Body of pancreas (tissue), 4 donors: ENCODE measurements at regions not wholly inside any gene's neighbourhood (a gene's known extent, or its start where the extent isn't known, plus 50 kb on each side); places are given as distances from the start of the nearest gene placed in this dataset.
A peak's percentile ranks its signal among the peaks of the same experiment; 100 is the strongest.
"Not testable (repeated sequence)": the region's sequence is repeated elsewhere in the genome, so short reads cannot be mapped to it uniquely, and the experiment has no call there.

Experiments
- ATAC-seq: fragments of 150-250 bp; one replicate; pipeline ENCODE4 v1.9.1; 2016
- DNase-seq, 4 donors: peaks; one replicate each; pipeline ENCODE4 v3.0.0-alpha.2; 2019
- H3K27ac ChIP-seq, 4 donors: fragments of 200-600 bp; sonication (generic); 1 replicate in 3 of 4; 2 replicates in 1 of 4; pipeline versions ENCODE4 v1.5.1 to v1.6.1; 2016 to 2019; ENCODE audit warnings: mild to moderate bottlenecking in 1 of 4, mixed read lengths in 1 of 4, moderate library complexity in 1 of 4
- H3K27me3 ChIP-seq, 2 donors: fragments of 200-600 bp; sonication (generic); one replicate each; pipeline ENCODE4 v1.6.0; 2016; ENCODE audit warnings: mild to moderate bottlenecking in 1 of 2
- H3K36me3 ChIP-seq, 2 donors: fragments of 200-600 bp; sonication (generic); replicated peaks in 1 of 2; 2 replicates each; pipeline ENCODE4 v1.5.1; 2016; ENCODE audit warnings: low read depth in 2 of 2; ENCODE audit not compliant: insufficient read depth in 1 of 2
- H3K4me1 ChIP-seq: fragments of 200-600 bp; sonication (generic); one replicate; pipeline ENCODE4 v1.6.0; 2016
- H3K4me3 ChIP-seq, 2 donors: fragments of 200-600 bp; sonication (generic); 1 replicate in 1 of 2; 2 replicates in 1 of 2; pipeline ENCODE4 v1.5.1; 2016 to 2019
- H3K9me3 ChIP-seq, 3 donors: fragments of 200-600 bp; sonication (generic); 1 replicate in 2 of 3; 2 replicates in 1 of 3; pipeline ENCODE4 v1.5.1; 2016
- CTCF ChIP-seq, 7 experiments: fragments of 450-650 bp in 4 of 7; fragments of 200-600 bp in 3 of 7; sonication (generic) in 3 of 7; IDR thresholded peaks; one replicate each; pipeline ENCODE4 v1.5.1; 2016 to 2019; ENCODE audit warnings: antibody characterized with exemption in 7 of 7
- POLR2A ChIP-seq, 3 donors: fragments of 450-650 bp; IDR thresholded peaks; one replicate each; pipeline ENCODE4 v1.6.1; 2016; ENCODE audit warnings: antibody characterized with exemption in 3 of 3, mild to moderate bottlenecking in 2 of 3
- WGBS, 2 donors: methylation state at CpG; one replicate each; pipeline ENCODE4 v1.1.5; 2017; 5-methylcytosine and 5-hydroxymethylcytosine counted together
- intact Hi-C: fragments of 100-400 bp; cut with DNase I; formaldehyde crosslinking; loops from one replicate; pipeline ENCODE4 v1.15.1; 2023

GRCh38 chr5:131005963-131006684 lies 158.9 kb downstream of the HINT1 start:
- Histone ChIP-seq H3K9me3 (no peaks in the 10 kb centered on the region), H3K36me3 (no peaks in the 10 kb centered on the region), H3K4me3 (no peak overlapping the region), H3K4me1 (no peaks in the 10 kb centered on the region), H3K27ac (no peak overlapping the region), H3K27me3 (no peaks in the 10 kb centered on the region)
- intact Hi-C loops, result no loop called here
- WGBS, 2 donors, result 39 to 44% methylated on average over 3 of the region's 3 CpGs
- TF ChIP-seq POLR2A (IDR thresholded peaks at IDR 0.05) (no peak), CTCF (IDR thresholded peaks at IDR 0.05) (peak in 4 of 7 experiments; percentile 27 to 35 (median 30))
- no peak for ATAC-seq
- DNase-seq, result no peak

- Histone ChIP-seq H3K27me3 (no peaks in the 10 kb centered on the region), H3K4me3 (no peak overlapping the region), H3K4me1 (no peaks in the 10 kb centered on the region), H3K9me3 (no peaks in the 10 kb centered on the region), H3K27ac (no peak overlapping the region), H3K36me3 (no peaks in the 10 kb centered on the region)
- intact Hi-C loops, result no loop called here
- DNase-seq (no peak), ATAC-seq (no peak)
- TF ChIP-seq CTCF (IDR thresholded peaks at IDR 0.05) (no peak), POLR2A (IDR thresholded peaks at IDR 0.05) (no peak)
- WGBS, 2 donors, result 48 to 71% methylated on average over 1 of the region's 1 CpG
Measured at GRCh38 chr5:131001507-131001906, 163.5 kb downstream of the HINT1 start.

GRCh38 chr5:131000289-131000688 lies 164.8 kb downstream of the HINT1 start:
- no peaks in the 10 kb centered on the region for H3K9me3 ChIP-seq

GRCh38 chr5:130996720-130997119 lies 168.3 kb downstream of the HINT1 start:
- DNase-seq, H3K27me3 ChIP-seq, intact Hi-C loops, H3K4me3 ChIP-seq, ATAC-seq, H3K36me3 ChIP-seq, H3K9me3 ChIP-seq, H3K4me1 ChIP-seq, H3K27ac ChIP-seq: not testable (repeated sequence)

More at GRCh38 chr5:131000289-131000688, 164.8 kb downstream of the HINT1 start:
- H3K27ac ChIP-seq, result no peak overlapping the region
- H3K4me1 ChIP-seq, result no peaks in the 10 kb centered on the region
- no peak for ATAC-seq
- TF ChIP-seq CTCF (IDR thresholded peaks at IDR 0.05) (no peak), POLR2A (IDR thresholded peaks at IDR 0.05) (no peak)
- no peaks in the 10 kb centered on the region for H3K27me3 ChIP-seq
- no peak for DNase-seq
- no peaks in the 10 kb centered on the region for H3K36me3 ChIP-seq
- H3K4me3 ChIP-seq, result no peak overlapping the region
- intact Hi-C loops, result no loop called here

- no peaks in the 10 kb centered on the region for H3K36me3 ChIP-seq
- H3K27ac ChIP-seq, result no peak overlapping the region
- no peaks in the 10 kb centered on the region for H3K9me3 ChIP-seq
- no peaks in the 10 kb centered on the region for H3K4me1 ChIP-seq
- ATAC-seq (no peak), DNase-seq (no peak)
- H3K27me3 ChIP-seq, result no peaks in the 10 kb centered on the region
- TF ChIP-seq CTCF (IDR thresholded peaks at IDR 0.05) (no peak), POLR2A (IDR thresholded peaks at IDR 0.05) (no peak)
- H3K4me3 ChIP-seq, result no peak overlapping the region
- intact Hi-C loops, result no loop called here
- WGBS, 2 donors, result 90 to 92% methylated on average over 18 to 23 of the region's 23 CpGs
Measured at GRCh38 chr5:130995851-130996250, 169.2 kb downstream of the HINT1 start.
